HK-2 (cell line): ENCODE measurements at regions not wholly inside any gene's neighbourhood (a gene's known extent, or its start where the extent isn't known, plus 50 kb on each side); places are given as distances from the start of the nearest gene placed in this dataset.

Experiments
- DNase-seq: peaks from one replicate; pipeline ENCODE4 v3.0.0-alpha.2; 2018; ENCODE audit not compliant: unreplicated experiment

GRCh38 chr2:154914561-154914960, 216.1 kb downstream of the KCNJ3 start:
- DNase-seq: no peak

GRCh38 chr2:154912215-154912614, 213.7 kb downstream of the KCNJ3 start:
- no peak for DNase-seq

GRCh38 chr2:154911729-154912128, 213.2 kb downstream of the KCNJ3 start:
- no peak for DNase-seq

- DNase-seq: no peak
These were observed 212.2 kb downstream of the KCNJ3 start for GRCh38 chr2:154910701-154911100.

- no peak for DNase-seq
These were observed 209.8 kb downstream of the KCNJ3 start for GRCh38 chr2:154908327-154908726.
